ENCODE measurements at regions not wholly inside any gene's neighbourhood (a gene's known extent, or its start where the extent isn't known, plus 50 kb on each side); places are given as distances from the start of the nearest gene placed in this dataset.

DNA sequence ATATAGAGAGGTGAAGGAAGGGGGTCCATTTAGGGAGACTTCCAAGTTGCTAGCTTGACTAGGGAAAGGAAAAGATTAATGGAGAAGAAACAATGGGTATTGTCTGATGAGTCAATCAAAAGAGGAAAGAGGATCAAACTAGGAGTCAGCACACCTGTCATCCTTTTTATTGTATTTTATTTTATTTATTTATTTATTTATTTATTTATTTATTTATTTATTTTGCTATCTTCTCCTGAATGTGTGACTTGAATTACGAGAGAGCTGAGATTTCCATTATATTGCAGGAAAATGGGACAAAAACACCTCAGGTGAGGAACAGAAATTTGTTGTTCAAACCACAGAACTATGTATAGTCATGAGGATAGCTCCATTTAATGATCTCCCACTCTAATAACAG is 58.9 kb downstream of the NUDT11 start:
- no peaks in the 10 kb centered on the region for H3K27me3 Mint-ChIP-seq (ENCODE audit: low read depth)
- H3K4me3 Mint-ChIP-seq = no peak overlapping the region
- TF ChIP-seq, protein P1, sequence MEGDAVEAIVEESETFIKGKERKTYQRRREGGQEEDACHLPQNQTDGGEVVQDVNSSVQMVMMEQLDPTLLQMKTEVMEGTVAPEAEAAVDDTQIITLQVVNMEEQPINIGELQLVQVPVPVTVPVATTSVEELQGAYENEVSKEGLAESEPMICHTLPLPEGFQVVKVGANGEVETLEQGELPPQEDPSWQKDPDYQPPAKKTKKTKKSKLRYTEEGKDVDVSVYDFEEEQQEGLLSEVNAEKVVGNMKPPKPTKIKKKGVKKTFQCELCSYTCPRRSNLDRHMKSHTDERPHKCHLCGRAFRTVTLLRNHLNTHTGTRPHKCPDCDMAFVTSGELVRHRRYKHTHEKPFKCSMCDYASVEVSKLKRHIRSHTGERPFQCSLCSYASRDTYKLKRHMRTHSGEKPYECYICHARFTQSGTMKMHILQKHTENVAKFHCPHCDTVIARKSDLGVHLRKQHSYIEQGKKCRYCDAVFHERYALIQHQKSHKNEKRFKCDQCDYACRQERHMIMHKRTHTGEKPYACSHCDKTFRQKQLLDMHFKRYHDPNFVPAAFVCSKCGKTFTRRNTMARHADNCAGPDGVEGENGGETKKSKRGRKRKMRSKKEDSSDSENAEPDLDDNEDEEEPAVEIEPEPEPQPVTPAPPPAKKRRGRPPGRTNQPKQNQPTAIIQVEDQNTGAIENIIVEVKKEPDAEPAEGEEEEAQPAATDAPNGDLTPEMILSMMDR (IDR thresholded peaks at IDR 0.05; ENCODE audit: unreplicated experiment) = no peak
- H3K27ac Mint-ChIP-seq = no peak overlapping the region
- DNase-seq (ENCODE audit: low spot score in 2 of 2, unreplicated experiment in 2 of 2) = no peak
- peaks cover 38% of the 10 kb centered on the region for H3K9me3 Mint-ChIP-seq
- no peaks in the 10 kb centered on the region for H3K4me1 Mint-ChIP-seq
- H3K36me3 Mint-ChIP-seq = no peaks in the 10 kb centered on the region

DNA sequence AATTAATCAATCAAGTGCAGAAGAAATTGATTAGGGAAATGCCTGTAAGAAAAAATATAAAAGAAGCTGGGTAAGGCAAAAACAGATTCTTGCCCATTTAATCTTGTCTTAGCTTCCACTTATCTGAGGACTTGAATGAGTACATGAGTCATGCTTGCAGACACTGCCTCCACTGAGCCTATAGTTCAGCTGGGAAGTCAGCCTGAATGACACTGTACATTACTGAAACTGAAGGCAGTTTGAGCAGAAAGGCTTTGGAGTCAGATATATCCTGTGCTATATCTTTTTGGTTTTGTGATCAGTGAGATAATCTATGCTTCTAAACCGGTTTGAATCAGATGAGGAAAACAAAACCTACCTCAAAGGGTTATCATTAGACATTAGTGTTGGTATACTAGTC is 61.3 kb downstream of the NUDT11 start:
- H3K4me1 Mint-ChIP-seq = no peaks in the 10 kb centered on the region
- H3K36me3 Mint-ChIP-seq = no peaks in the 10 kb centered on the region
- TF ChIP-seq, protein P1 (IDR thresholded peaks at IDR 0.05; ENCODE audit: unreplicated experiment) = no peak
- no peak overlapping the region for H3K4me3 Mint-ChIP-seq
- peaks cover 21% of the 10 kb centered on the region for H3K9me3 Mint-ChIP-seq
- H3K27ac Mint-ChIP-seq = no peak overlapping the region
- H3K27me3 Mint-ChIP-seq (ENCODE audit: low read depth) = no peaks in the 10 kb centered on the region
- DNase-seq (ENCODE audit: low spot score in 2 of 2, unreplicated experiment in 2 of 2) = no peak

DNA sequence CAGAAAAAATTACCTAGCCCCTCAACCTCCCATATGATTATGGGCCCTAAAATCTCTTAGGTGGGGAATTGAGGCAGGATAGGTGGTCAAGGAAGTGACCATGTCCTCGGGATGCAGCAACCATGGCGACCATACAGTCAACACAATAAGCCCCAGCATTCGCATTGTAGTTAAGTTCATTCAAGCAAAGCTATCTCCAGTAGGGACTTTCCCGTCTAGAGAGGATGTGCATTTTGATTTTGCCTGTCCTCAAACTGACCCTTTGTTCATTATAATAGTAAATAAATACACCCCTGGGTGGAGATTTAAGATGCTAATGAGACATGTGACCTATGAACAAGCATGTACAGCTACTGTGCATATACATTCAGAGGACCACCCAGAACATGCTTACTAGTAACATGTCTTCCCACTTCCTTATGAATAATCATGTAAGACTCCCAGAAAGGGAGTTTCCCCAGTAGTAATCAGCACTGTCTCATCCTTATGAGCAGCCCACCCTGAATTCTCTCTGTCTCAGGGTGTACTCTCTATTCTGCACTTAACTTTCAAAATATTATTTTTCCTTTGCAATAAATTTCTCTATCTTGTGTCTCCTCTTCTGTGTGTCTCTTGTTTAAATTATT is 74.3 kb downstream of the NUDT11 start:
- Mint-ChIP-seq H3K27ac (no peak overlapping the region), H3K9me3 (peaks cover 11% of the 10 kb centered on the region), H3K4me1 (no peaks in the 10 kb centered on the region), H3K4me3 (no peak overlapping the region), H3K27me3 (ENCODE audit: low read depth) (no peaks in the 10 kb centered on the region), H3K36me3 (no peaks in the 10 kb centered on the region)
- DNase-seq (ENCODE audit: low spot score in 2 of 2, unreplicated experiment in 2 of 2) = no peak
- TF ChIP-seq, protein P1 (IDR thresholded peaks at IDR 0.05; ENCODE audit: unreplicated experiment) = no peak

DNA sequence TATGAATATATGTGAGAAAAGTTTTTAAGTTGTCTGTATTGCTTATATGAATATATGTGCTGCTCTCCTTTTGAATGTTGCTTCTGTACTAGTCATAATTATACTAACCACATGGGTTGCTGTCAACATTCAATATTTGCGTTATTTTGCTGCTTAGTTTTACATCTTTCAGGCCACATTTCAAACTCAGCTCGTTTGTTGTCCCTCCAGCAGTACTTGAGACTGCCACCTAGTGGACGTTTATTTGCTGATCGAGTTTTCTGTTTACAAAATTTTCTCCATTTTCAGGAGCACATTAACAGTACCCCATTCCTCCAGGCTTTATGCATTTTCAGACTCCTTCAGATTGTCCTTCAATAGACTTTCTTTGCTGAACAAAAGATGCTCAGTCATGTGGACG is 75.8 kb downstream of the NUDT11 start:
- no peak overlapping the region for H3K27ac Mint-ChIP-seq
- H3K4me3 Mint-ChIP-seq = no peak overlapping the region
- H3K27me3 Mint-ChIP-seq (ENCODE audit: low read depth) = no peaks in the 10 kb centered on the region
- DNase-seq (ENCODE audit: low spot score in 2 of 2, unreplicated experiment in 2 of 2) = no peak
- TF ChIP-seq, protein P1 (IDR thresholded peaks at IDR 0.05; ENCODE audit: unreplicated experiment) = peak; percentile 78
- no peaks in the 10 kb centered on the region for H3K36me3 Mint-ChIP-seq
- H3K4me1 Mint-ChIP-seq = no peaks in the 10 kb centered on the region
- peaks cover 7% of the 10 kb centered on the region for H3K9me3 Mint-ChIP-seq

DNA sequence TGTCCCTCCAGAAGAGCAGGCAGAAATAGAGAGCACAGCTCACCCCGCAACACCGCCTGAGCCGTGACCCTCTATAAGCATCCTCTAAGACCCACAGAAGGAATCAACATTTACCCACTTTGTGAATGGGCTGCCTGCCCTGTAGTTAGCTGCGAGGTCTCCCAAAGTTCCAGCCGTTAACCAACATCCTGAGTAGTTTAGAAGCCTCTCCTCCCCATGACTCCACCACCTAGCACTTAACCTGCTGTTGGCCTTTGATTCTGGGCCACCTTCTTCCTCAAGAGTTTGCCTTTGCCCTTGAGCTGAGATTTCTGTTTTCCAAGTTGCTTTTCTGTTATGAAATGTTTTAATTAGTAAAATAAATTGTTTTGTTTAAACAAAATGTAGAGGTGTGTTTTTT is 75.8 kb downstream of the NUDT10 start:
- Mint-ChIP-seq H3K27me3 (ENCODE audit: low read depth) (no peaks in the 10 kb centered on the region), H3K27ac (no peak overlapping the region), H3K36me3 (no peaks in the 10 kb centered on the region), H3K4me1 (no peaks in the 10 kb centered on the region), H3K9me3 (peaks cover 9% of the 10 kb centered on the region), H3K4me3 (no peak overlapping the region)
- TF ChIP-seq, protein P1 (IDR thresholded peaks at IDR 0.05; ENCODE audit: unreplicated experiment) = no peak
- no peak for DNase-seq (ENCODE audit: low spot score in 2 of 2, unreplicated experiment in 2 of 2)
